H1 (cell line): ENCODE measurements at regions not wholly inside any gene's neighbourhood (a gene's known extent, or its start where the extent isn't known, plus 50 kb on each side); places are given as distances from the start of the nearest gene placed in this dataset.

ENCODE experiments used
- CTCF ChIA-PET: fragments of 300-600 bp; sonication (Branson Sonifier 250); formaldehyde crosslinking; loops from one replicate; lab custom pipeline; 2021; ENCODE audit not compliant: partially characterized antibody; lab: Charles Lee
- POLR2A ChIA-PET: fragments of 300-600 bp; sonication (Branson Sonifier 250); formaldehyde crosslinking; loops from one replicate; lab custom pipeline; 2021; ENCODE audit warnings: inconsistent platforms; ENCODE audit not compliant: partially characterized antibody; lab: Charles Lee
- DNase-seq, 2 experiments: peaks; one replicate each; pipeline versions ENCODE4 v3.0.0 to v3.0.0-alpha.2; 2010 to 2022; ENCODE audit warnings: low spot score in 2 of 2, low read depth in 1 of 2, mixed read lengths in 1 of 2
- FAIRE-seq: peaks from 2 replicates; lab custom pipeline; 2011; peaks lifted over from hg19 to GRCh38; lab: Jason Lieb, UNC
- H2AFZ ChIP-seq: 2 replicates; pipeline ENCODE4 v1.8.1; 2012; ENCODE audit warnings: low read length, inconsistent platforms
- H2AK5ac ChIP-seq: 2 replicates; pipeline ENCODE4 v1.6.1; 2013; ENCODE audit warnings: low read depth, low read length
- H2BK120ac ChIP-seq: replicated peaks from 2 replicates; pipeline ENCODE3; 2013; ENCODE audit warnings: low read depth, low read length, inconsistent platforms
- H2BK12ac ChIP-seq: 2 replicates; pipeline ENCODE4 v1.6.1; 2013; ENCODE audit warnings: low read depth, low read length
- H2BK15ac ChIP-seq: 2 replicates; pipeline ENCODE4 v1.6.1; 2013; ENCODE audit warnings: low read length
- H2BK20ac ChIP-seq: 2 replicates; pipeline ENCODE4 v1.6.1; 2013; ENCODE audit warnings: low read length
- H2BK5ac ChIP-seq: 2 replicates; pipeline ENCODE4 v1.6.1; 2013; ENCODE audit warnings: low read depth, low read length
- H3K14ac ChIP-seq: 2 replicates; pipeline ENCODE4 v1.6.1; 2013; ENCODE audit warnings: inconsistent platforms; ENCODE audit not compliant: insufficient read length
- H3K18ac ChIP-seq: 2 replicates; pipeline ENCODE4 v1.6.1; 2013; ENCODE audit warnings: low read length; ENCODE audit errors: extremely low read depth
- H3K23ac ChIP-seq: 2 replicates; pipeline ENCODE4 v1.6.1; 2013; ENCODE audit warnings: inconsistent platforms; ENCODE audit not compliant: insufficient read length
- H3K23me2 ChIP-seq: 2 replicates; pipeline ENCODE4 v1.6.1; 2013; ENCODE audit warnings: low read depth, low read length
- H3K27ac ChIP-seq: 2 replicates; pipeline ENCODE4 v1.6.1; 2011; ENCODE audit warnings: low read depth, low read length, inconsistent platforms
- H3K27me3 ChIP-seq, 4 experiments: replicated peaks in 1 of 4; 1 replicate in 1 of 4; 2 replicates in 3 of 4; pipeline versions ENCODE4 v1.6.1 to v1.8.1; 2011 to 2013; ENCODE audit warnings: low read length in 3 of 4, mild to moderate bottlenecking in 3 of 4, inconsistent platforms in 2 of 4, mixed read lengths in 2 of 4, moderate library complexity in 1 of 4; ENCODE audit not compliant: control insufficient read depth in 3 of 4, insufficient read depth in 3 of 4; ENCODE audit errors: extremely low read depth in 1 of 4
- H3K36me3 ChIP-seq, 4 experiments: 2 replicates each; pipeline versions ENCODE4 v1.6.1 to v1.8.1; 2011 to 2013; ENCODE audit warnings: mild to moderate bottlenecking in 4 of 4, low read length in 3 of 4, moderate library complexity in 2 of 4, control low read depth in 1 of 4, inconsistent platforms in 1 of 4; ENCODE audit not compliant: insufficient read depth in 4 of 4, control insufficient read depth in 2 of 4
- H3K4ac ChIP-seq: replicated peaks from 2 replicates; pipeline ENCODE3; 2013; ENCODE audit warnings: low read length, low read depth, mixed read lengths, inconsistent platforms; ENCODE audit not compliant: insufficient read length
- H3K4me1 ChIP-seq, 4 experiments: replicated peaks in 1 of 4; 1 replicate in 1 of 4; 2 replicates in 3 of 4; pipeline versions ENCODE4 v1.6.1 to v1.8.1; 2011 to 2013; ENCODE audit warnings: low read length in 3 of 4, inconsistent platforms in 2 of 4, mixed read lengths in 1 of 4; ENCODE audit not compliant: insufficient read depth in 4 of 4, control insufficient read depth in 3 of 4
- H3K4me2 ChIP-seq, 2 experiments: 2 replicates each; pipeline versions ENCODE4 v1.6.1 to v1.8.1; 2011 to 2013; ENCODE audit warnings: low read depth in 2 of 2, low read length in 2 of 2, control low read depth in 1 of 2, inconsistent platforms in 1 of 2, mild to moderate bottlenecking in 1 of 2; ENCODE audit not compliant: insufficient read depth in 1 of 2
- H3K4me3 ChIP-seq, 4 experiments: fragments of 200-600, 300-600 bp in 1 of 4; sonication (generic), shearing (Covaris generic), sonication (Bioruptor Twin) in 1 of 4; 2 replicates each; pipeline versions ENCODE4 v1.5.1 to v1.8.1; 2011 to 2016; ENCODE audit warnings: low read length in 4 of 4, low read depth in 3 of 4, control low read depth in 2 of 4, inconsistent platforms in 2 of 4, mild to moderate bottlenecking in 2 of 4, mixed read lengths in 1 of 4, moderate library complexity in 1 of 4; ENCODE audit not compliant: insufficient read depth in 2 of 4; ENCODE audit errors: extremely low read depth in 1 of 4
- H3K56ac ChIP-seq: replicated peaks from 2 replicates; pipeline ENCODE3; 2013; ENCODE audit warnings: low read depth, mild to moderate bottlenecking, mixed read lengths, low read length, inconsistent platforms; ENCODE audit not compliant: insufficient read length
- H3K79me1 ChIP-seq: 2 replicates; pipeline ENCODE4 v1.6.1; 2013; ENCODE audit warnings: low read depth, low read length, control low read depth
- H3K79me2 ChIP-seq, 2 experiments: 2 replicates each; pipeline versions ENCODE4 v1.6.1 to v1.8.1; 2012 to 2013; ENCODE audit warnings: low read length in 2 of 2, mild to moderate bottlenecking in 2 of 2, inconsistent platforms in 1 of 2; ENCODE audit not compliant: insufficient read depth in 2 of 2, control insufficient read depth in 1 of 2
- H3K9ac ChIP-seq, 4 experiments: replicated peaks in 1 of 4; 1 replicate in 1 of 4; 2 replicates in 3 of 4; pipeline versions ENCODE4 v1.6.1 to v1.8.1; 2011 to 2013; ENCODE audit warnings: low read depth in 3 of 4, low read length in 3 of 4, control low read depth in 2 of 4, mild to moderate bottlenecking in 2 of 4, moderate library complexity in 2 of 4, inconsistent platforms in 1 of 4; ENCODE audit errors: extremely low read depth in 1 of 4
- H3K9me3 ChIP-seq, 2 experiments: 2 replicates each; pipeline versions ENCODE4 v1.6.1 to v1.8.1; 2012 to 2013; ENCODE audit warnings: mild to moderate bottlenecking in 2 of 2, moderate library complexity in 2 of 2, control low read depth in 1 of 2, inconsistent platforms in 1 of 2, low read depth in 1 of 2, low read length in 1 of 2, mixed read lengths in 1 of 2; ENCODE audit not compliant: insufficient read depth in 2 of 2
- H4K20me1 ChIP-seq, 2 experiments: replicated peaks in 1 of 2; 2 replicates each; pipeline versions ENCODE3 to v1.8.1; 2011 to 2013; ENCODE audit warnings: inconsistent platforms in 2 of 2, low read length in 2 of 2, mild to moderate bottlenecking in 1 of 2; ENCODE audit not compliant: insufficient read depth in 2 of 2, control insufficient read depth in 1 of 2
- H4K5ac ChIP-seq: 2 replicates; pipeline ENCODE4 v1.6.1; 2013; ENCODE audit warnings: low read length, low read depth, mixed read lengths, inconsistent platforms; ENCODE audit not compliant: insufficient read length
- H4K8ac ChIP-seq: 2 replicates; pipeline ENCODE4 v1.8.0; 2013; ENCODE audit warnings: mild to moderate bottlenecking, moderate library complexity, low read length, inconsistent platforms; ENCODE audit not compliant: insufficient read depth; ENCODE audit errors: extremely low read depth
- H4K91ac ChIP-seq: replicated peaks from 2 replicates; pipeline ENCODE3; 2013; ENCODE audit warnings: low read length, mixed read lengths, inconsistent platforms; ENCODE audit not compliant: insufficient read length
- CEBPB ChIP-seq: IDR thresholded peaks from 2 replicates; pipeline ENCODE4 v1.6.1; 2012; ENCODE audit warnings: low read depth, low read length
- CHD1 ChIP-seq: IDR thresholded peaks from 2 replicates; pipeline ENCODE4 v1.6.1; 2012; ENCODE audit warnings: low read depth, low read length, improper control_type of control experiment
- FOSL1 ChIP-seq: IDR thresholded peaks from 2 replicates; pipeline ENCODE4 v1.6.1; 2011; ENCODE audit warnings: mild to moderate bottlenecking, low read depth, low read length, moderate library complexity; ENCODE audit not compliant: insufficient read depth
- JUN ChIP-seq: IDR thresholded peaks from 2 replicates; pipeline ENCODE4 v1.6.1; 2011; ENCODE audit warnings: low read depth, mild to moderate bottlenecking, improper control_type of control experiment, low read length
- JUND ChIP-seq: IDR thresholded peaks from 2 replicates; pipeline ENCODE4 v1.6.1; 2011; ENCODE audit warnings: mild to moderate bottlenecking, improper control_type of control experiment, low read length
- SIN3A ChIP-seq, 2 experiments: IDR thresholded peaks in 1 of 2; conservative IDR thresholded peaks in 1 of 2; 2 replicates each; pipeline ENCODE4 v1.6.1; 2011 to 2012; ENCODE audit warnings: low read length in 2 of 2, improper control_type of control experiment in 1 of 2, low read depth in 1 of 2, mild to moderate bottlenecking in 1 of 2
- TAF1 ChIP-seq: IDR thresholded peaks from 2 replicates; pipeline ENCODE4 v1.6.1; 2011; ENCODE audit warnings: mild to moderate bottlenecking, low read depth, low read length
- TBP ChIP-seq: IDR thresholded peaks from 2 replicates; pipeline ENCODE4 v1.6.1; 2011; ENCODE audit warnings: low read depth, low read length, improper control_type of control experiment
- WGBS, 2 experiments: shearing (Covaris generic) in 1 of 2; methylation state at CpG; one replicate each; pipeline versions ENCODE4 v1.1.6 to v1.1.7; 2013 to 2015; ENCODE audit warnings: low lambda C conversion rate in 2 of 2, mixed read lengths in 2 of 2, inconsistent platforms in 1 of 2, low coverage in 1 of 2, missing lambda C conversion rate in 1 of 2; ENCODE audit not compliant: insufficient replicate concordance in 2 of 2, insufficient coverage in 1 of 2, insufficient read length in 1 of 2; ENCODE audit errors: extremely low coverage in 1 of 2, missing lambda C conversion rate in 1 of 2; 5-methylcytosine and 5-hydroxymethylcytosine counted together

GRCh38 chr7:156529956-156530355 is 110.6 kb upstream of the RNF32 start:
- H2AFZ ChIP-seq = no peak overlapping the region
- no peak overlapping the region for H3K4me3 ChIP-seq
- H3K18ac ChIP-seq = no peak overlapping the region
- no peak overlapping the region for H2BK15ac ChIP-seq
- H3K4me2 ChIP-seq = no peak overlapping the region
- no peak overlapping the region for H3K4ac ChIP-seq
- H3K79me1 ChIP-seq = no peaks in the 10 kb centered on the region
- 89% methylated on average over 5 of the region's 5 CpGs; no CpG with 5 or more reads in 1 of the 2 experiments for WGBS, 2 experiments
- no peak overlapping the region for H4K8ac ChIP-seq
- no peak overlapping the region for H3K9ac ChIP-seq
- H3K4me1 ChIP-seq = no peaks in the 10 kb centered on the region
- no peak for TF ChIP-seq JUND
- TF ChIP-seq TBP = no peak
- no peak for TF ChIP-seq FOSL1
- no peak for TF ChIP-seq CEBPB
- TF ChIP-seq SIN3A (conservative IDR thresholded peaks at IDR 0.05 in 1 of 2, IDR thresholded peaks at IDR 0.05 in 1 of 2; ENCODE audit: low read depth in 1 of 2, low read length in 2 of 2) = no peak
- no peak for TF ChIP-seq TAF1
- TF ChIP-seq JUN = no peak
- TF ChIP-seq CHD1 = no peak
- TF ChIP-seq, all 59 proteins: peak for 0
- DNase-seq (peak in 1 of 2 experiments; percentile 13), FAIRE-seq (no peak)
- H3K14ac ChIP-seq = no peak overlapping the region
- H2BK12ac ChIP-seq = no peak overlapping the region
- H4K91ac ChIP-seq = no peak overlapping the region
- H3K36me3 ChIP-seq = no peaks in the 10 kb centered on the region
- CTCF ChIA-PET = no interaction called here
- H2BK120ac ChIP-seq = no peak overlapping the region
- H2BK20ac ChIP-seq = no peak overlapping the region
- no peak overlapping the region for H3K27ac ChIP-seq
- no peak overlapping the region for H3K23ac ChIP-seq
- H3K27me3 ChIP-seq = no peaks in the 10 kb centered on the region
- no peaks in the 10 kb centered on the region for H3K9me3 ChIP-seq
- no peak overlapping the region for H4K5ac ChIP-seq
- no peaks in the 10 kb centered on the region for H3K23me2 ChIP-seq
- POLR2A ChIA-PET = no interaction called here
- H2AK5ac ChIP-seq = no peak overlapping the region
- H4K20me1 ChIP-seq = no peaks in the 10 kb centered on the region
- H3K79me2 ChIP-seq = no peaks in the 10 kb centered on the region
- H3K56ac ChIP-seq = no peak overlapping the region
- no peak overlapping the region for H2BK5ac ChIP-seq
